ENCODE measurements at regions not wholly inside any gene's neighbourhood (a gene's known extent, or its start where the extent isn't known, plus 50 kb on each side); places are given as distances from the start of the nearest gene placed in this dataset.

DNA sequence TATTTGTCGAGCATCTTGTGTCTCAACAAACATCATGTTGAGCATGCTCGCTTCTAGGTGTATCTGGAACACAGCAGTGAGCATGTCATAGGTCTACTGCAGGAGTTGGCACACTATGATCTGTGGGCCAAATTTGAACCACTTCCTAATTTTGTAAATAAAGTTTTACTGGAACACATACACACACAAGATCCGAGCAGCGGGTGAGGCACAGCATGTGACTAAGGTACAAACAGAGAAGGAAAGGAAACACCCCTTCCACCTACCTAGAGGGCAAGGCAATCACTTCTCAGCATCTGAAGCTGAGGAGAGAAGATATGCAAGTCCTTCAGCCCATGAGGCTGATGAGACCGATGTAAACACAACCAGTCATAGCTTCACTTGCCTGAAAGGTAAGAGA lies 200.4 kb downstream of the MED10 start:
- TF ChIP-seq, protein P1, sequence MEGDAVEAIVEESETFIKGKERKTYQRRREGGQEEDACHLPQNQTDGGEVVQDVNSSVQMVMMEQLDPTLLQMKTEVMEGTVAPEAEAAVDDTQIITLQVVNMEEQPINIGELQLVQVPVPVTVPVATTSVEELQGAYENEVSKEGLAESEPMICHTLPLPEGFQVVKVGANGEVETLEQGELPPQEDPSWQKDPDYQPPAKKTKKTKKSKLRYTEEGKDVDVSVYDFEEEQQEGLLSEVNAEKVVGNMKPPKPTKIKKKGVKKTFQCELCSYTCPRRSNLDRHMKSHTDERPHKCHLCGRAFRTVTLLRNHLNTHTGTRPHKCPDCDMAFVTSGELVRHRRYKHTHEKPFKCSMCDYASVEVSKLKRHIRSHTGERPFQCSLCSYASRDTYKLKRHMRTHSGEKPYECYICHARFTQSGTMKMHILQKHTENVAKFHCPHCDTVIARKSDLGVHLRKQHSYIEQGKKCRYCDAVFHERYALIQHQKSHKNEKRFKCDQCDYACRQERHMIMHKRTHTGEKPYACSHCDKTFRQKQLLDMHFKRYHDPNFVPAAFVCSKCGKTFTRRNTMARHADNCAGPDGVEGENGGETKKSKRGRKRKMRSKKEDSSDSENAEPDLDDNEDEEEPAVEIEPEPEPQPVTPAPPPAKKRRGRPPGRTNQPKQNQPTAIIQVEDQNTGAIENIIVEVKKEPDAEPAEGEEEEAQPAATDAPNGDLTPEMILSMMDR (conservative IDR thresholded peaks at IDR 0.05) = no peak
- WGBS (ENCODE audit: extremely low coverage, insufficient read length, low lambda C conversion rate) = no CpG with 5 or more reads among the region's 5 CpGs
- Histone ChIP-seq H3K18ac (ENCODE audit: insufficient read length, low read depth, low read length) (no peak overlapping the region), H3K27ac (ENCODE audit: insufficient read length, low read depth, low read length) (no peak overlapping the region), H3K4ac (ENCODE audit: low read depth, low read length) (no peak overlapping the region), H3K27me3 (ENCODE audit: insufficient read depth, low read length) (no peaks in the 10 kb centered on the region), H3K56ac (ENCODE audit: insufficient read length, low read depth, low read length) (no peak overlapping the region), H3K79me2 (ENCODE audit: insufficient read depth, low read length) (no peaks in the 10 kb centered on the region), H4K5ac (ENCODE audit: insufficient read length, low read depth, low read length) (no peak overlapping the region), H3K9me3 (ENCODE audit: control insufficient read depth, low read depth, low read length) (no peaks in the 10 kb centered on the region), H2BK15ac (ENCODE audit: low read depth, low read length) (no peak overlapping the region), H4K8ac (replicated peaks; ENCODE audit: insufficient read length, low read depth, low read length) (no peak overlapping the region), H3K4me2 (ENCODE audit: insufficient read depth, insufficient read length, low read length) (no peak overlapping the region), H2BK20ac (ENCODE audit: low read depth, low read length, poor library complexity, severe bottlenecking) (no peak overlapping the region), H3T11ph (ENCODE audit: low read length) (no peak overlapping the region), H3K9ac (ENCODE audit: extremely low read depth, insufficient read length, low read length) (no peak overlapping the region), H2BK120ac (ENCODE audit: low read depth, low read length, poor library complexity, severe bottlenecking) (no peak overlapping the region), H3K14ac (ENCODE audit: insufficient read depth, low read length) (no peak overlapping the region), H3K4me1 (ENCODE audit: insufficient read depth, low read length) (no peaks in the 10 kb centered on the region), H3K79me1 (ENCODE audit: insufficient read depth, low read depth, low read length, poor library complexity, severe bottlenecking) (no peaks in the 10 kb centered on the region), H2BK12ac (ENCODE audit: insufficient read length, low read depth, low read length) (no peak overlapping the region), H2AK5ac (ENCODE audit: insufficient read length, low read length) (no peak overlapping the region), H3K23ac (ENCODE audit: insufficient read length, low read depth, low read length) (no peak overlapping the region), H2AFZ (ENCODE audit: low read length) (no peak overlapping the region), H3K23me2 (ENCODE audit: insufficient read length, low read depth, low read length, poor library complexity, severe bottlenecking) (no peaks in the 10 kb centered on the region), H4K91ac (ENCODE audit: insufficient read length, low read depth, low read length) (no peak overlapping the region), H2BK5ac (ENCODE audit: insufficient read length, low read length) (no peak overlapping the region), H4K20me1 (ENCODE audit: control insufficient read depth, insufficient read depth, insufficient read length) (no peaks in the 10 kb centered on the region)
- no peaks in the 10 kb centered on the region for H3K9me3 Mint-ChIP-seq
- DNase-seq = no peak
- H3K27me3 Mint-ChIP-seq (ENCODE audit: low read depth) = peaks cover 9% of the 10 kb centered on the region
- H3K27ac Mint-ChIP-seq = no peak overlapping the region
- H3K4me3 Mint-ChIP-seq = no peak overlapping the region
- H3K36me3 Mint-ChIP-seq (ENCODE audit: insufficient read depth in 1 of 3, low read depth in 3 of 3) = no peaks in the 10 kb centered on the region
- peaks cover 5 to 16% of the 10 kb centered on the region in 2 experiments; a peak in 3 of 4 replicates for H3K4me1 Mint-ChIP-seq
